ENCODE measurements at regions not wholly inside any gene's neighbourhood (a gene's known extent, or its start where the extent isn't known, plus 50 kb on each side); places are given as distances from the start of the nearest gene placed in this dataset.

- TF ChIP-seq, protein P1, sequence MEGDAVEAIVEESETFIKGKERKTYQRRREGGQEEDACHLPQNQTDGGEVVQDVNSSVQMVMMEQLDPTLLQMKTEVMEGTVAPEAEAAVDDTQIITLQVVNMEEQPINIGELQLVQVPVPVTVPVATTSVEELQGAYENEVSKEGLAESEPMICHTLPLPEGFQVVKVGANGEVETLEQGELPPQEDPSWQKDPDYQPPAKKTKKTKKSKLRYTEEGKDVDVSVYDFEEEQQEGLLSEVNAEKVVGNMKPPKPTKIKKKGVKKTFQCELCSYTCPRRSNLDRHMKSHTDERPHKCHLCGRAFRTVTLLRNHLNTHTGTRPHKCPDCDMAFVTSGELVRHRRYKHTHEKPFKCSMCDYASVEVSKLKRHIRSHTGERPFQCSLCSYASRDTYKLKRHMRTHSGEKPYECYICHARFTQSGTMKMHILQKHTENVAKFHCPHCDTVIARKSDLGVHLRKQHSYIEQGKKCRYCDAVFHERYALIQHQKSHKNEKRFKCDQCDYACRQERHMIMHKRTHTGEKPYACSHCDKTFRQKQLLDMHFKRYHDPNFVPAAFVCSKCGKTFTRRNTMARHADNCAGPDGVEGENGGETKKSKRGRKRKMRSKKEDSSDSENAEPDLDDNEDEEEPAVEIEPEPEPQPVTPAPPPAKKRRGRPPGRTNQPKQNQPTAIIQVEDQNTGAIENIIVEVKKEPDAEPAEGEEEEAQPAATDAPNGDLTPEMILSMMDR (conservative IDR thresholded peaks at IDR 0.05; ENCODE audit: low read depth, low read length), result no peak
- TF ChIP-seq EZH2phosphoT487 (IDR thresholded peaks at IDR 0.05; ENCODE audit: borderline replicate concordance, low read length), result no peak
- no peak for TF ChIP-seq EZH2 (IDR thresholded peaks at IDR 0.05; ENCODE audit: low read length, unreplicated experiment)
Measured at GRCh38 chr6:9062596-9062995, 627.3 kb upstream of the SLC35B3 start.

All from PC-3 (cell line).